ENCODE measurements at regions not wholly inside any gene's neighbourhood (a gene's known extent, or its start where the extent isn't known, plus 50 kb on each side); places are given as distances from the start of the nearest gene placed in this dataset.

- no peak for TF ChIP-seq CTCF (IDR thresholded peaks at IDR 0.05)
- no peak for TF ChIP-seq EZH2 (IDR thresholded peaks at IDR 0.05)
- TF ChIP-seq EZH2phosphoT487 (IDR thresholded peaks at IDR 0.05), result no peak
- no peak overlapping the region for H3K4me3 Mint-ChIP-seq
- H3K27ac Mint-ChIP-seq, result no peak overlapping the region
- no peak overlapping the region for H3K4me2 ChIP-seq
- H3K9me3 ChIP-seq (ENCODE audit: low read depth), result no peaks in the 10 kb centered on the region
- H3K36me3 ChIP-seq, result no peaks in the 10 kb centered on the region
- no peaks in the 10 kb centered on the region for H3K27me3 Mint-ChIP-seq (ENCODE audit: insufficient read depth, low read depth)
- H3K4me1 Mint-ChIP-seq, result peaks cover 44% of the 10 kb centered on the region
- H3F3A ChIP-seq (ENCODE audit: low read depth), result peaks cover 15% of the 10 kb centered on the region
- peaks cover 36% of the 10 kb centered on the region for H3K4me1 ChIP-seq
- H3K9me3 Mint-ChIP-seq, result no peaks in the 10 kb centered on the region
- no peak overlapping the region for H3K27ac ChIP-seq
- H3K36me3 Mint-ChIP-seq, result peaks cover 2% of the 10 kb centered on the region
- H2AFZ ChIP-seq (replicated peaks), result no peak overlapping the region
- no peak overlapping the region for H3K9ac ChIP-seq
- H4K20me1 ChIP-seq (ENCODE audit: low read depth), result peaks cover 70% of the 10 kb centered on the region
- DNase-seq (ENCODE audit: low spot score), result no peak
- H3K4me3 ChIP-seq, result no peak overlapping the region
- H3K79me2 ChIP-seq (ENCODE audit: low read depth), result no peaks in the 10 kb centered on the region
- no peaks in the 10 kb centered on the region for H3K27me3 ChIP-seq
Observed at GRCh38 chr18:46426679-46427047, 230.4 kb downstream of the LOXHD1 start.
